ENCODE measurements at regions not wholly inside any gene's neighbourhood (a gene's known extent, or its start where the extent isn't known, plus 50 kb on each side); places are given as distances from the start of the nearest gene placed in this dataset.

GRCh38 chr22:34913826-34914225 is 152.1 kb upstream of the ISX start:
- no peak overlapping the region for H3K9ac ChIP-seq (ENCODE audit: insufficient read depth, low read length)
- H3K36me3 ChIP-seq (ENCODE audit: control insufficient read depth, insufficient read depth, low read length): no peaks in the 10 kb centered on the region
- H3K27me3 ChIP-seq (ENCODE audit: control insufficient read depth, insufficient read depth, low read length): no peaks in the 10 kb centered on the region
- no peak overlapping the region for H3K27ac ChIP-seq (ENCODE audit: insufficient read depth, low read length)
- H3K4me1 ChIP-seq (ENCODE audit: control insufficient read depth, extremely low read depth, insufficient read depth, low read length): no peaks in the 10 kb centered on the region
- H3K9me3 ChIP-seq (ENCODE audit: control insufficient read depth, insufficient read depth, low read depth, low read length): no peaks in the 10 kb centered on the region
- H3K79me2 ChIP-seq (ENCODE audit: control insufficient read depth, insufficient read depth, low read length): no peaks in the 10 kb centered on the region
- H3K4me2 ChIP-seq (ENCODE audit: extremely low read depth, insufficient read depth, low read length): no peak overlapping the region
- no peaks in the 10 kb centered on the region for H4K20me1 ChIP-seq (ENCODE audit: control insufficient read depth, extremely low read depth, insufficient read depth, low read length)
- TF ChIP-seq CTCF (conservative IDR thresholded peaks at IDR 0.05 in 1 of 2, IDR thresholded peaks at IDR 0.05 in 1 of 2; ENCODE audit: low read depth in 1 of 2, low read length in 2 of 2) (no peak), EZH2 (IDR thresholded peaks at IDR 0.05; ENCODE audit: low read length, missing control alignments) (no peak)
- no peak overlapping the region for H2AFZ ChIP-seq (ENCODE audit: low read length)
- no peak for DNase-seq (ENCODE audit: low read depth in 2 of 2)
- H3K4me3 ChIP-seq (replicated peaks in 1 of 4; ENCODE audit: control extremely low read depth in 1 of 4, insufficient read depth in 1 of 4, low read depth in 3 of 4, low read length in 4 of 4): no peak overlapping the region

- peak in 1 of 2 donors; percentile 31 for DNase-seq (ENCODE audit: low read depth in 2 of 2)
- no peak overlapping the region for H2AFZ ChIP-seq (ENCODE audit: low read length)
These were observed 151.1 kb upstream of the ISX start for GRCh38 chr22:34914846-34915245.

GRCh38 chr22:34917239-34917638 is 148.7 kb upstream of the ISX start:
- no peak overlapping the region for H3K4me3 ChIP-seq (replicated peaks in 1 of 4; ENCODE audit: control extremely low read depth in 1 of 4, insufficient read depth in 1 of 4, low read depth in 3 of 4, low read length in 4 of 4)
- H3K9ac ChIP-seq (ENCODE audit: insufficient read depth, low read length): no peak overlapping the region
- no peaks in the 10 kb centered on the region for H3K27me3 ChIP-seq (ENCODE audit: control insufficient read depth, insufficient read depth, low read length)
- H4K20me1 ChIP-seq (ENCODE audit: control insufficient read depth, extremely low read depth, insufficient read depth, low read length): no peaks in the 10 kb centered on the region
- DNase-seq (ENCODE audit: low read depth in 2 of 2): peak in 1 of 2 donors; percentile 17
- no peaks in the 10 kb centered on the region for H3K36me3 ChIP-seq (ENCODE audit: control insufficient read depth, insufficient read depth, low read length)
- H3K4me1 ChIP-seq (ENCODE audit: control insufficient read depth, extremely low read depth, insufficient read depth, low read length): no peaks in the 10 kb centered on the region
- H2AFZ ChIP-seq (ENCODE audit: low read length): no peak overlapping the region
- H3K9me3 ChIP-seq (ENCODE audit: control insufficient read depth, insufficient read depth, low read depth, low read length): no peaks in the 10 kb centered on the region
- H3K79me2 ChIP-seq (ENCODE audit: control insufficient read depth, insufficient read depth, low read length): no peaks in the 10 kb centered on the region
- TF ChIP-seq EZH2 (IDR thresholded peaks at IDR 0.05; ENCODE audit: low read length, missing control alignments): no peak
- no peak for TF ChIP-seq CTCF (conservative IDR thresholded peaks at IDR 0.05 in 1 of 2, IDR thresholded peaks at IDR 0.05 in 1 of 2; ENCODE audit: low read depth in 1 of 2, low read length in 2 of 2)
- H3K27ac ChIP-seq (ENCODE audit: insufficient read depth, low read length): no peak overlapping the region
- no peak overlapping the region for H3K4me2 ChIP-seq (ENCODE audit: extremely low read depth, insufficient read depth, low read length)

More at GRCh38 chr22:34914846-34915245, 151.1 kb upstream of the ISX start:
- H3K79me2 ChIP-seq (ENCODE audit: control insufficient read depth, insufficient read depth, low read length): no peaks in the 10 kb centered on the region
- TF ChIP-seq CTCF (conservative IDR thresholded peaks at IDR 0.05 in 1 of 2, IDR thresholded peaks at IDR 0.05 in 1 of 2; ENCODE audit: low read depth in 1 of 2, low read length in 2 of 2): no peak
- no peak for TF ChIP-seq EZH2 (IDR thresholded peaks at IDR 0.05; ENCODE audit: low read length, missing control alignments)
- H3K27me3 ChIP-seq (ENCODE audit: control insufficient read depth, insufficient read depth, low read length): no peaks in the 10 kb centered on the region
- H3K9me3 ChIP-seq (ENCODE audit: control insufficient read depth, insufficient read depth, low read depth, low read length): no peaks in the 10 kb centered on the region
- H3K4me3 ChIP-seq (replicated peaks in 1 of 4; ENCODE audit: control extremely low read depth in 1 of 4, insufficient read depth in 1 of 4, low read depth in 3 of 4, low read length in 4 of 4): no peak overlapping the region
- H3K4me1 ChIP-seq (ENCODE audit: control insufficient read depth, extremely low read depth, insufficient read depth, low read length): no peaks in the 10 kb centered on the region
- H3K9ac ChIP-seq (ENCODE audit: insufficient read depth, low read length): no peak overlapping the region
- no peaks in the 10 kb centered on the region for H4K20me1 ChIP-seq (ENCODE audit: control insufficient read depth, extremely low read depth, insufficient read depth, low read length)
- no peak overlapping the region for H3K27ac ChIP-seq (ENCODE audit: insufficient read depth, low read length)
- no peak overlapping the region for H3K4me2 ChIP-seq (ENCODE audit: extremely low read depth, insufficient read depth, low read length)
- H3K36me3 ChIP-seq (ENCODE audit: control insufficient read depth, insufficient read depth, low read length): no peaks in the 10 kb centered on the region
